Activated CD4-positive, alpha-beta T cell treated with anti-CD3 and anti-CD28 coated beads for 4 hours (primary cell): ENCODE measurements at regions not wholly inside any gene's neighbourhood (a gene's known extent, or its start where the extent isn't known, plus 50 kb on each side); places are given as distances from the start of the nearest gene placed in this dataset.
A peak's percentile ranks its signal among the peaks of the same experiment; 100 is the strongest.

Experiments
- DNase-seq, 2 donors: peaks; one replicate each; pipeline ENCODE4 v3.0.0-alpha.2; 2020

DNA sequence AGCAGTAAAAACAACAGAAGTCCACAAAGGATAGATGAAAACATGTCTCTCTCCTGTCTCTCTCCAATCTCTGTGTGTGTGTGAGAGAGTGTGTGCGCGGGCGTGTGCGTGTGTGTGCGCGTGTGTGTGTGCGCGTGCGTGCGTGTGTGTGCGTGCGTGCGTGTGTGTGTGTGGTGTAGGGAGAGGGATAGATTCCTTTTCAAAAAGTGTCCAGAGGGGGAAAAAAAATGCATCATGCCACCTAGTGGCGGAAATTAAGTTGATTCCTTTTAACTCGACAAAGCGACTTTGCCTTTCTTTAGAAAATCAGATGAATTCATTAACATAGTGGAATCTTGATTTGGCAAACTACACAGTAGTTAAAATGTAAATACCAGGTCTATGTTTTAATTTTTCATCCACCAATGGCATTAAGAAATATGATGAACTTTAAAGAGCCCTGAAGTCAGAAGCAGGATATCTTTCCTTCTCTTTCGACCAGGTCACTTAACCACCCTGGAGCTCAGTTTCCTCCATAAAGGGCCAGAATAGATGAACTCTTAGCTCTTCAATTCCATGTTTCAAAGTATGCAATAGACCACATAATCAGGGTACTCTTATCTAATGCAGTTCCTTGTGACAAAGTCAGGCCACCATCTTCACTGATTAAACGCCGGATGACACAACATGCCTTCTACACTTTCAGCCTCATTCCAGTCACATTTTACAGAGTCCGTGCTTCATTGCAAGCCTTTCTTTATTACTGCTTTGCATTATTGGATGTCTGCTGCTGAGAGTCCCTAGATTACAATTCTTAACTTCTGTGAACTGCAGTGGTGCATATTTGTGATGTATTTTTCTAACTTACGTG is 162.8 kb downstream of the FBXO8 start:
- peak in 1 of 2 donors; percentile 2 for DNase-seq

DNA sequence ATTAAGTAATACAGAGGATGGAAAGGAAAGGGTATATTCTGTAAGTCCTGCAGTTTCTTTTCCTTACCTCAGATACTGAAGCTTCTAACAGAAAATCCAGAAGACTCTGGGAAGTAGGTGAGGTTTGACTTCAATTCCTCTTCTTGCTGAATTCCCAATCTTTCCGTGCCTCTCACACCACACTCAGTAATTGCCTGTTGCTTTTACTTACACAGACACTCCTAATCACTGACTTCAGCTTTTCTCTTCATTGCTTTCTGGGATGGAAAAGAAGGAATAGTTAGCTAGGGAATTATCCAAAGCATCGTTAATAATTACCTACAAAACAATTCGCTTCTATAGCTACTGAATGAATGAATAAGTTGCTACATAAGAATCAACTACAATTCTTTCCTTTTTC is 163.6 kb downstream of the FBXO8 start:
- no peak for DNase-seq

DNA sequence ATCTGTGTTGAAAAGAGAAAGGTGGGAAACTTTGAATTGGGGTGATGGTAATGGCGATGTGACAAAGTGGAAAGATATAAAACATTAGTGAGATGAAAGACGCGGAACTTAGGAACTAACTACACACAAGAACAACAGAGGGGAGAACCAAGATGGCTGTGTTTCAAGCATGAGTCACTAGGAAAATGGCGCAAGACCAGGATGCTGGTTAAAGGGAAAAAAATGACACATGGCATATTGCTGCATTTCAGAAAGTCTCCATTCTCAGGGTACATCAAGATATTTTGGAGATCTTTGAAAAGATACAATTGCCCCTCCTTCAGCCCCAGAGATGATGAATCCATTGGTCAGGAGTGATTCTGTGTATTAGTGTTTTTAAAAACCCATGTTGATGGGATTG is 164.4 kb downstream of the FBXO8 start:
- no peak for DNase-seq

DNA sequence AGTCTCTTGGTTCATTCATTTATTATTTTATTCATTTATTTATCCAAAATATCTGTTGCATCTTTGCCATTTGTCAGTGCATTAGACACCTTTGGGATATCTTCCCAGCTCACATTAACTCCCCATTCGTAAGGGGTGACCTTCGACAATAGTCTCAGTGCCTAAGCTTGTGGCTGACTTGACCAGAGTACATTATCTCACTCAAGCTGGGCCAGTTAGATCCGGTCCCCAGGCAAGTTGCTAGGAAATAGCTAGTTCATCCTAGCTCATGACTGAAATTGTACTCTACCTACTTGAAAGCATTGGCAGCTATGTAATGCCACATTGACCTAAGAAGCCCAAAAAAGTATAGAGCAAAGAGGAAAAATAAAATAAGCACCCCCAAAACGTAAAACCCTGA is 165.3 kb downstream of the FBXO8 start:
- no peak for DNase-seq

DNA sequence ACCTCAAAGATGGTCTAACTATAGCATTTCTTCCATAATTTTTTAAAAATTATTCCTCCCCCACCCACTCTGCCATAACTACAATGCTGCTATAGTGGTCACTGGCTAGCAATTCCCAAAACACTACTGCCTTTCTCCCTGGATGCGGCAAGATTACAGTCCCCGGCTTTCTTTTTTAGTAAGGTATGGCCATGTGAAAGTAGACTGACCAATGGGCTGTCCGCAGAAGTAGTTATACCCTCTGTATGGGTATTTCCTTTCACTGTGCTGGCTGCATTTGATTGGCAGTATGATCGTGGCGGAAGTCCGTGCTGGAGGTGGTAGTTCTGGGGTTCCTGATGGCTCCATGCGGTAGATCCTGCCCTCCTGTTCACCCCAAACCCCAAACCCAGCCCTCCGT is 166.0 kb downstream of the FBXO8 start:
- no peak for DNase-seq

DNA sequence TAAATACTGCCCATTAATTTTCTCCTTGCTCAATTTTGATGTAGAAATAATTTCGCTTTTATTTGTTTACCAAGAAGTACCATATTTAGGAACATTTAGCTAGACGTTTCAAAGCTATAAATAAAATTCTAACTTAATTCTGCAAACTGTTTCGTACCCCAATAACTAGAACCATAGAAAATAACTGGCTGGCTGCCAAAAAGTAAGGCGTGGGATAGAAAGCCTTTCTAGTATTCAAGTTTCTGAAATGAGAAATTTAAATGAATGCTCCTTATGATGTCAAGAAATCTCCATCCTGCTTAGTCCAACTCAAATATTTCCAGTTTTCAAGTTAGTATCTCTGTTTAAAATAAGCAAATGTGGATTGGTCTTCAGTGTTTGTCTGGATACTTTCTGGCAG is 167.4 kb downstream of the FBXO8 start:
- no peak for DNase-seq

DNA sequence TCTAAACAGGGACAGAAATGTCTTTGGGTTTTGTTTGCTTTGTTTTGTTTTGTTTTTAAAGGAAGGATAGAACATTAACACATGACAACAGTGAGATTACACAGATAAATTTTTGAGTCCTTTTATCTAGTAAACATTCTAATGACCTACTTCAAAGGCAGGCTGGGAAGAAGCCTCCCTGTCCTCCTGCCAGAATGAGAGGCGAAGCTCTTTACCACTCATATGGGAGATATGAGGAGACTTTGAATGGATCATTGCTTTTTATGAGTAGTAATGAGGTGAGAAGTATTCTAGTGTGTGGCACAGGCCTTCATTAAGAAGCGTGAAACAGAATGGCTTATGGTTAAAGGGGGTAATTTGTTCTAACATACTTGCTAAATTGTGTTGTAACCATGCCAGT is 172.0 kb downstream of the FBXO8 start:
- no peak for DNase-seq

DNA sequence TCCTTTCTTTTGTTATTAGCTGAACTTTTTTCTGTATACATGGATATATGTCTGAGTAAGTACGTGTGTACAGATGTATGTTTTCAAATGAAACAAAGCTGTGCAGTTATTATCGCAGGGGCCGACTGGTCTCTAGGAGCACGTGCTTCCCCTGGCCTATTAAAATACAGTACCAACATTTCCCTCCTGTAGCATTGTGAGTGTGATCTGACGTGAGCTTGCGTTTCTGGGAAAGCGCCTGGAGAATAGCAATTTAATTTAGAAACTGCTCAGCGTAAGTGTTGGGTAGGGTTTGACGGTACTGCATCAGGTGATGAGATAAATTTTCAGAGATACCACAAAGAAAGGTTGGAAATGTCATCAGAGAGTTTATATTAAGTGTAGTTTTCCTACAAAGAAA is 173.3 kb downstream of the FBXO8 start:
- no peak for DNase-seq

DNA sequence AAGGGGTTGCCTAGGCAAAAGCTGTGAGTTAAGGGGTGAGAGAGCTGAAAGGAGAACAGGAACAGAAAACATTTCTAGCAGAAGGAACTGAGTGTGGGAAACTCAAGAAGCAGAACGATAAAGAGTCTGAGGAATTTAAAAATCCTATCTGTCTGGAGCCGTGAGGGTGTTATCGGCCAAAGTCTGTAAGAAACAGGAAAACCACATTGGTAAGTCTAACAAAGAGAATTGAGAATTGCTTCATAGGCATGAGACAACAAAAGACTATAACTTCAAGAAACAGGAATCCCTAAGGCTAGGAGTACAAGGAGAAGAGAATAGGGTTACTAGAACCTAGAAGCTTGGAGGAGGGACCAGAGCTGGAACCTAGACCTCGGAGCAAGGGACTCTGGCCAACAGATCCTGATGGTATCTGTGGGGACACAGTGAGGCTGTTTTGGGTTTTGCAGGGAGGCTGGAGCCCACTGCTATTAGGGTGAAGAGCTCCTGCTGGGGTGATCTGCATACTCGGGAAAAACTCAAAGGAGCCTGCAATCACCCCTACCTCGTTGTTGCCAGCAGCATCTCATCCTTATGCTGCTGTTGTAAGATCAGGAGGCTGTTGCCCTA is 175.6 kb downstream of the FBXO8 start:
- DNase-seq = no peak

DNA sequence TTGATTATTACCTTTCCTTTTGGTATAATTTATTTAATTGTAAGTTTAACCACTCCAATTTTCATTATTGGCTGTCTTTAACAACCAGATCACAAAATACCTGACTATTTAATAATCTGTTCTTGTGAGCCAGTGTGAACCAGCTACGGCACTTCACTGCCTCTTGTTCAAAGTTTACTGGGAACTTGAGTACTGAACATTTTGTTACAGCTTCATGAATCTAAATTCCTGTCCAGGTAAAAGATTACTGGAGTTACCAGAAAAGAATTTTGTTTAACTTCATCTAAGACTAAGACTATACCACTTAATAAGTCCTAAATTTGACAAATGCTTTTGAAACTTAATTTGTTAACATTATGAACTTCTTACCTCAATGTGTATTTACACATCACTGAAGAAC is 178.3 kb downstream of the FBXO8 start:
- DNase-seq = no peak

DNA sequence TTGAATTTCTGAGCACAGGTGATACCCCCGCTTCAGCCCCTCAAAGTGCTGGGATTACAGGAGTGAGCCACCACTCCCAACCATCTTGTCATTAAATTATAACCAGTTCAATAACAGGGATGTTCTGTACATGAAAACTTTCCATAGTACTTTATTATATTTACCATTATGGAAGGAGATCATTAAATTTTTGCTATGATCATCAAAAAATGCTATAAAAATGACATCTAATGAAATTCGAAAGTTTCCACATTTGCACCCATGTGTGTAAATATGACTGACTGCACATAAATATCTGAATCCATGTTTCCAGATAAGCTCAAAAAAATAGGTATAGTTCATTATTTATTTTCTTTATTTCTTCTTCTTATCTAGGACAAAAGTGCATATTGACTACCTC is 182.6 kb downstream of the FBXO8 start:
- no peak for DNase-seq

DNA sequence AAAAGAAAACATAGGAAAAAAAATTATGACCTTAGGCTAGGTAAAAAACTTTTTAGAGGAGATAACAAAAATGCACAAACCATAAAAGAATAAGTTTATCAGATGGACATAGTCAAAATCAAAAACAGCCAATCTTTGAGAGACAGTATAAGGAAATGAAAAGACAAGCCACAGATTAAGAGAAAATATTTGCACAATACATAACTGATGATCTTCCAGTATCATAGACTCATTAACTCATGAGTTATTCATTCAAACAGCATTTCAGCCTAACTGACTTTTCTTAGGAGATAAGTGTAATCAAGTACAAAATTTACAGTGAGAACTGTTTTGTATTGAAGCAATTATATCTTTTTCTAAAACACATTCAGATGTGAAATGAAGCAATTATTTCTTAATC is 183.8 kb downstream of the FBXO8 start:
- no peak for DNase-seq

DNA sequence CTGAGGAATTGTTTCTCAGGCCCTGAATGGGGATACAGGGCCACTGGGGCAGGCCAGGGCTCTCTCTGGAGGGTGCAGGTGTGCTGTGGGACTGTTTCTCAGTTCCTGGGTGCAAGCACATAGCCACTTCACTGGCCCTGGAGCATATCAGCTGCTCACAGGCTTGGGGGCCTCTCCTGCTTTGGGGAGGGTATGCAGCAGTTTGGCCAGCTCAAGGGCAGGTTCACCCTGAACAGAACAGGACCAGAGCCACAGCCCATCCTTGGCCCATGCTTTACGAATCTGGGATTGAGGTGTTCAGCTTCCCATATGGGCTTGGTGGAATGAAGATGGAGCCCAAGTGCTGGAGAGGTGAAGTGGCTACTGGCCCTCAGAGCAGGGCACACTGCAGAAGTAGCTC is 186.5 kb downstream of the FBXO8 start:
- DNase-seq = no peak

DNA sequence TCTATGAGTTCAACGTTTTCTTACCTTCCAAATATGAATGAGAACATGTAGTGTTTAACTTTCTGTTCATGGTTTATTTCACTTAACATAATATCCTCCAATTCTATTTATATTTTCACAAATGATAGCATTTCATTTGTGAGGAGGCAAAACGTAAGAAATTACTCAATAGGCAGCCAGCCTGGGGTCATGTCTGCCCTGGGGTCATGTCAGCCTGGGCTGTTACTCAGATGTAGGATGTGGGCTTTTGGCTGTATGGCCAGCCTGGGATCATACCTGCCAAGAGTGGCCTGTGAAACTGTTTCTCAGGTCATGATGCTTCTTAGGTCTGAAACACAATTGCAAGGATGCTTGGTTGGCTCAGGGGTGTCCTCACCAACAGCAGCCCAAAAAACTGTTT is 187.0 kb downstream of the FBXO8 start:
- no peak for DNase-seq

DNA sequence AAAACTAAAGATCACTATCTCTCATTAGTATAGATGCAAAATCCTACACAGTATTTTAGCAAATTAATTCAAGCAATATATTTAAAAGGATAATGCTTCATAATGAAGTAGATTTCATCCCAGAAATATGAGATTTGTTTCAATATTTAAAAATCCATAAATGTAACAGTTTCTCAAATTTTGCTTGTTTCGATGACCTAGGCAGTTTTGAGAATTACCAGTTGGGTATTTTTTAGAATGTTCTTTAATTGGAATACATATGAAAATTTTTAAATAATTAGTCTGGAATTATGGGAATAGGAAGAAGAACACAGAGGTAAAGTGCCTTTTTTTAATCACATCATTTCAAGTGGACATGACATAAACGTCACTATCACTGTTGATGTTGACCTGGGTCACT is 192.3 kb downstream of the FBXO8 start:
- DNase-seq = no peak

DNA sequence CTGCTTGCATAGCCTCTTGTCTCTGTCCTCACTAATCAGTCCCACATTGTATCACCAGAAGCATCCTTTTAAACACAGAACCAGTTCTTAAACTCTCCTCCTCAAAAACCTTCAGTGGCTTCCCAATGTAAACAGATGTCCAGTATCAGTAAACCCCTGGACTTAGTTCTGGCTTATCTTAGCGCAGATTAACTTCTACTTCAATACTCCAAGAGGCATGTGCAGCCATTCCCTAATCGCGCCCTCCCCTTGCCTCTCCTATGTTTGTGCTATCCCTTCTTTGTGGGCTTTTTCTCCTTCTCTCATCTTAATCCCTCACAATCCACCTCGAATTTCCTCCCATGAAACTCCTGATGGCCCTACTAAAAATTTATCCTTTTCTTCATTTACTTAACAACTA is 193.8 kb downstream of the FBXO8 start:
- no peak for DNase-seq

DNA sequence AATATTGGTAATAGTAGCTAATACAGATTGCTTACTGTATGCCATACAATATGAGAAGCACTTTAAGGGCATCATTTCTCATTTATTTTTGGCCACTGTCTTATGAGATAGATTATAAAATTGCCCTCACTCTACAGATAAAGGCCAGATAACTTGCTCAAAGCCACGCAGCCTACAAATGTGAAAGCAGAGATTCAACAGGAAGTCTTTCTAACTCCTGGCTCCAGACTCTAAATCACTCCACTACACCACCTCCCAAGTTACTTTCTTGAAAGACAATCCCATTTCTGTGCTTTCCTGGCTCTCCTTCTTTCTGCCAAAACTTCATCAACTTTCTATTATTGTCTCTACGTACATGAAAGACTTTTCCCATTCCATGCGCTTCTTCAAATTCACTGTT is 194.7 kb downstream of the FBXO8 start:
- DNase-seq = no peak

DNA sequence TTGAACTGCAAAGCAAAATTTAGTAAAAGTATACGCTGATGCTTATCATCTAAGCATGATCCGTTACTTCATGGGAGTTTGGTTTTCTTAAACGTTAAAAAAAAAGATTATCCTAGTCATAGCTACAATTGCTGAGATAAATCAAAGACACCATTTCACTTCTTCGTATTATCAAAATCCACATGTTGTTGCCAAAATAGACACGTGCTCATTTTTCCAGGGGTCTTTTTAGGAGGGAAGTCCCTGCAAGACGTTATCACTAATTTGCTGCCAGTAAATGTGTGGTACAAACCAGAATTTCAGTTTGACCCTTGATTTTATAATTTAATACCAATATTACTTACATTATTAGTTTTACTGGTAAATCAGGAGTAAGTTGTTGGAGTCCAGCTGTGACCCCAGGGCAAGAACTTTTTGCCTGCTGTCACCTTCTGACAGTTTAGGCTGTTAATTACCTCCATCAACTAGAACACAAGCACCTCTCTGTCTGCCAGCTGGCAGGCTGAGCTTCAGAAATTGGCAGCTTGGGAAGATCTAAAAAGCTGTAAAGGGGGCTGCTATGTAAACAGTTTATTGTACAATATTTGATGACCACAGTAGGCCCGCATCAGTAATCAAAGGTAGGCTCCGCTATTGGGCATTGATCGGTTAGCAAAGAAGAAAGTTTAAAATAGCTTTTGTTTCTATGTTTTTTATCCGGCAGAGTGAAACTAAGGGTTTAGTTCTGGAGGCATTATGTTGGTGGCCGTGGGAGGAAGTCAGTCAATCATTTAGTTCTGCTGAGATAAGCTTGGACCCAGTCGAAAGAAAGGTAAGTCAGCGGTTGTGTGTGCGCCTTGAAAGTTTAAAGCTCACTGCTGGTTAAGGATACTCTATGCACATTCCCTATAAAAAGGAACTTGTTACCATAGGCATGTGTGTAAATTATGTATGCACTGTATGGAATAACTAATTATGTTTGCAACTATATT is 196.4 kb downstream of the FBXO8 start:
- no peak for DNase-seq

DNA sequence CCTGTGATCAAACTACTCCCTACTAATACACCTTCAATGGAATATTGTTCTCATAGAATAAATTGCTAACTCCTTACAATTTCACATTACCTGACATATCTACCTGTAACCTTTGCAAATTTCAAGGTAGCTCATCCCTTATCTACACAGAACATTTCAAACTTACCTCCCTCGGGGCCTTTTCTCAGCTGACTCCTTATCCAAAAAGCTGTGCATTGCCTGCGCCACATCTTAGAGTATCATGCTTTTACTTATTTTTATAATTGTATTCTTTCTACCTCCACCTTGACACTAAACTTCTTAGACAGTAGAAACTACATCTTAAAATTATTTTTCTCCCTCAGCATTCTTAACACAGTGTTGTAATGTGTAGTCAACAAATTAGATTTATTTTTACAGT is 198.5 kb downstream of the FBXO8 start:
- DNase-seq = no peak

DNA sequence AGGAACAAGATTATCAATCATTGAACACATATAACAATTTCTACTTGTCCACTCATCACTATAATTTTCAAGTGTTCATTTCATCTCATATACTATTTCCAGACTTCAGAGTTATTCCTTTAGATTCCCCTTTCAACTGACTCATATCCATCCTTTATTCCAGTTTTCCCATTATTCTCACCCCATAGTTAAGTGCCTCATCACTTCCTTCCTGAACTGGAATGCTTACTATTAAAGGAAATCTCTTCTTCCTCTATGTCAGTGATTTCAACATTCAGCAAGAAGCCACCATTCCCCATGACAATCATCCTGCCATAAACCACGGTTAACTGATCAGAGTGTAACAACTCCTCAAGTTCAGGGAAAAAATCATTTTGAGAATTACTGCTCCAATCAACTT is 198.9 kb downstream of the FBXO8 start:
- no peak for DNase-seq

DNA sequence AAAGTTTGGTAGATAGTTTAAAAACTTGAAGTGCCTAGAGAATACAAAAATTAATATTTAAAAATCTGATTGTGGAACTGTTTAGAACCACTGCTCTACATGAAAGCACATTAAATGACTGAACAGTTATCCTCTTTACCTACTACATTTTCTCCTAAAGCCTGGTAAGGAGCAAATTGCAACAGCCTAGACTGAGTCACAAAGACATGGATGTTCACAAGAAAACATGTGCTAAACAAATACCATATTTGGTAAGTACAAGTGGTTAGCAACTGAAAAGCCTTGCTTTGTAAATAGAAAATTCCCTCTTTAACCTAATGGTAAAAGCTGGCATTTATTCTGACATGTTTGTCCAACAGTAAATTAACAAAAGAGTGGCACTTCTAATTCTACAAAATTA is 203.1 kb downstream of the FBXO8 start:
- no peak for DNase-seq

DNA sequence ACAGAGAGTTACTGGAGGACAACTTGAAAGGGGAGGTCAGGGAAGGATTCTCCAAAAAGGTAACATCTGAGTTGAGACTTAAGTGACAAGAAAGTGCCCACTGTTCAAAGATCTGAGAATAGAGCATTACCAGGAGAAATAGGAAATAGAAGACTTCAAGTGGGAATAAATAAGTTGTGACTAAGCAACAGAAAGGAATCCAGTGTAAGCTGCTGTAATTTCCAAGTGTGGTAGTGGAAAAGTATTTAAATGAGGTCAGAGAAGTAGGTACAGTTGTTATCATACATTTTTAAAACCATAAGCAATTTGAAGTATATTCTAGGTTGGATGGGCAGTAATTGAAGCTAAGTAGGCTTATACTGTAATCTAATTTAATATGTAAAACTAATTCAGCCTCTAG is 211.9 kb downstream of the FBXO8 start:
- DNase-seq = no peak

DNA sequence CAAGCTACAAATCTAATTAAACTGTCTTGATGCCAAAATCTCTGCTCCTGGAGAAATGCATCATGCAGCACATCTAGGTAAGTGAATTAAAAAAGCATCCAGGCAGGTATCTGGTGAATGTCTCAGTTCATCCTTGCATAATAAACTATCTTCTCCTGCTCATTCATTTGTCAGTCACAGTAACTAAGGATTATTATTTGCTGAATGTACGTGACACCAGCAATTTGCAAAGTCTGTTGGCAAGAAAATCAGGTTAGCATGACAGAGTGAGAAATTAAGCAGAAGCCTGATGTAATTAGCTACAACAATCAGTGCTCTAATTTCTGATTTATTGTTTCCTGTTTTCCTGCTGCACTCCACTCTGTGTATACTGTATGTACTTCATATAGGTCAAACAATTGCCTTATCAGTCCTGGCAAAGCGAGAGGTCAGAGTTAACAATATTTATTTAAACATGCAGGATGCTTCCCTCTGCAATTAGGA is 213.6 kb downstream of the FBXO8 start:
- DNase-seq = no peak
